HG03469 (cell line): ENCODE measurements at regions not wholly inside any gene's neighbourhood (a gene's known extent, or its start where the extent isn't known, plus 50 kb on each side); places are given as distances from the start of the nearest gene placed in this dataset.
"Not testable (repeated sequence)": the region's sequence is repeated elsewhere in the genome, so short reads cannot be mapped to it uniquely, and the experiment has no call there.

Source experiments
- ATAC-seq: cut with Tn5 transposase; IDR thresholded peaks from one replicate; pipeline ENCODE4 v1.9.1; 2021; ENCODE audit warnings: mild to moderate bottlenecking, moderate library complexity, moderate number of reproducible peaks; ENCODE audit not compliant: unreplicated experiment

DNA sequence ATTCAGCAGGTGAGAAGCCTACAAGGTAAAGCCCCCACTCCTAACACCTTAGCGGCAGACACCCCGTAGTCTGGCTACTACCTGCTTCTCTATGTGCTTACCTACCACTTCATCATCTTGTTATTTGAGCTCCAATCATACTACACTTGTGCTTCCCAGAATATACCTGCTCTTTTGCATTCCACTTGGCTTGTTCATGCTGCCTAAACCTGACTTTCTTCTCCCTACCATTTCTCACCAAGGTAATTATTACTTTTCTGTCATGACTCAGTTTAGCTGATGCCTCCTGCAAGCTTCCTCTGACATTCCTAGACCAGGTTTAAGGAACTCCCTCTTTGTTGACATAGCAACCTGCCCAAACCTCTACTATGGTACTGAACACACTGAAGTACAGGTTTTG, 495.6 kb upstream of the C1orf87 start:
- no peak for ATAC-seq

DNA sequence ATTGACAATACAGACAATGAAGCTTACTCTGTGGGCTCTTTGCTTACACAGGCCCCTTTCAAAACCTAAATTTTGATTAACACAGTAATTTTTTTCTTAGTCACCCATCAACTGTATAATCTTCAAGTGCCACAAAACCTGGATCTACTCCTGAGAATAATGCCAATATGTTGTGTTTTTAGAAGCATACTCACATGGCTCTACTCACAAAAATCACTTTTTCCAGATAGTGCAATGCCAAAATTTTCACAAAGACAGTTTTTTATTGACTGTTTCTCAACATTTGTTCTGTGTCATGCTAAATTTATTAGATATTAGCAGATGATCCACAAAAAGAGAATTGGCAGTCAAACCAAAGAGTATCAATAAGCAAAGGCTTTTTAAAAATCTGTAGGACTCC, 493.7 kb upstream of the C1orf87 start:
- no peak for ATAC-seq

DNA sequence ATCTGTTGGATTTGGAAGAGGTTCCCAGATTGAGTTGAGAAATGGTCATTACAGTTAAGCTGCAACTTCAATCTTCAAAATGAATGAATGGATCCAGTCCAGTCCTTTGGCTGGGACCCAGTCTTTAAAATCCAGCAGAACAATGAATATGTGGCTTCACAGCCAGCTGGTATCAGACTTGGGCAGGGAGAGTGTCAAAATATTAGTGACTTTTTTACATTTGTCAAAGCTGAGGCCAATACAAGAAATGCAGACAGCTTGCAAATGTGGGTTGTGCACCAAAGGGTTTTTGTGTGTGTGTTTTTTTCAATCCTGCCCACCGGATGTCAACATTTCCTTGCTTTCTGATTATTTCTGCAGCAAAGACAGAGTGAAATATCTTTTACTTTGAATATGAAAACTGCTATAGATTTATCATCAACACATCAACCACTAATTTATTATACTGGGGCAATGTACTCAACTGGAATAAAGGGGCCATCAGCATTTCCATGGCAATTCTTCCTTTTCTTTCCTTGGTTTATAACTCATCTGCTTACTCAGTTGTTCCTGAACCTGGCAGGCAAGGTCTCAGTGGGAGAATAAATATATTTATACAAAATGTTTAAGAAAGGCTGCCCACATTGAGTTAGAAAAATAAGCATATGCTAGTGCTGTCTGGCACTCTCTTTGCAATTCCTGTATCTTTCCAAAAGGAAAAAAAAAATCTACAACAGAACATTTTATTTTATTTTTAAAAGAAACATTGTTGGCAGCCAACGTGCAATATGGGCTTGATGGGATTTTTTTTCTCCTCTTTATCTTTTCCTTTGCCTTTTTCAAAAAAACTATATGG, 491.6 kb upstream of the C1orf87 start:
- ATAC-seq = no peak

DNA sequence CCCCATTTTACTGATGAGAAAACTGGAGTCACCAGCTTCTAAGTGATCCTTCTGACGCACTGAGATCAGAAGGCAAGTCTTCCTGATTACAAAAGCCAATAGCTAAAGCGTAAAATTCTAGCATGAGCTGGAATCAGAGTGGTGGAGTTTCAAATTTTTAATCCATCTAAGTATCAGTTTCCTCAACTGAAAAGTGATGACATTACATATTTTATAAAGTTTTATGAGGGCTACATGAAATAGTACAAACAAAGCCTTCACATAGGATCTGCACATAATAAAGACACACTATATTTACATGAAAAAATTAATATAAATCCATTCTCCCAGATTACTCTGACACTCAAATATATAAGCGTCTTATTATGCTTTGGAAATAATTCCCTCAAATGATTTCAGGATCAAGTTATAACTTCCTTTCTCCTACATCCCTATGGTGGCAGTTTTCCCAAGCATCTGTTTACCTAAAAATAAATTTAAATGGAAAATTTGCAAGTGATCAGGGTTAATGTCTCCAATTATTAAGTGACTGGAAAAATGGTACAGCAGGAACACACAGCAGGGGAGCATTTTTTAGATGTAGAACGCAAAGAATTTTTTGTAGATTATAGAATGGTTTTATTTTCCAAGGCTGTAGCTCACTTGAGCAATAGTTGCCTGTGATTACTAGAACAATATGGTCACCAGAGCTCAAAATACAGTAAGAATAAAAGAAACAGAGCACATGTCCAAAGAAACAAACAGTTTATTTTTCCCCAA, 490.4 kb upstream of the C1orf87 start:
- no peak for ATAC-seq

DNA sequence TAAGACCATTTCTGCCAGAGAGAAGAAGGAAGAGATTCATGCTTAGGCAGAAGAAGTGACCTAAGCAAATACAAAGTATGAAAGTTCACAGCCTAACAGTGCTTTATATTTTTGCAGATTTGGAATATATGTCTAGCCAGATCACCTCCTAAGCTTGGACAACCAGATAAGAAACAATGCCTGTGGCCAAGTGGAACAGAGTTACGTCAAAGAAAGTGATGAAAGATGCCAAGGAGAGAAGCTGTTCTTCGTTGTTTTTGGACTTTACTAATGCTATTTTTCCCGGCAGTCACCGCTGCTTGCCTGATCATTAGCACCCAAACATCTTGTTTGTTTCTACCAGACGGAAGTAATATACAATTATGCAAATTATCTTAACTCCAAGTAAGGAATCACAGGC, 489.2 kb upstream of the C1orf87 start:
- no peak for ATAC-seq

DNA sequence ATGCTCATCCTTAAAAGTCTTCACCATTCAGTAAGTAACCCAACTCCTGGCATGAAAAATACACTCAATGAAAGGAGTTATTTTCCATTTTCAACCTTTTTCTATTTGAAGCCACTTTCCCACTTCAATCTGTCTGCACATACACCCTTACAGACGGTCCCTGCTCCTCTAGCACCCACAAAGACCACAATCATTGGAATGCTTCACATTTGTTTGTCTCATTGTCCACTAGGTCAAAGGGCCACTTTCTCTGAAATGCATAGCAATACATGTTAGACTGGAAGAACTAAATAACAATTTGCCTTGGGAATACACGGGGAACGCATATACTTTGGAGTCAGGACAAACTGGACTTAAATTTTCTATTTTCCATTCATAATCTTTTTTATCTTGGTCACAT, 487.1 kb upstream of the C1orf87 start:
- ATAC-seq = no peak

DNA sequence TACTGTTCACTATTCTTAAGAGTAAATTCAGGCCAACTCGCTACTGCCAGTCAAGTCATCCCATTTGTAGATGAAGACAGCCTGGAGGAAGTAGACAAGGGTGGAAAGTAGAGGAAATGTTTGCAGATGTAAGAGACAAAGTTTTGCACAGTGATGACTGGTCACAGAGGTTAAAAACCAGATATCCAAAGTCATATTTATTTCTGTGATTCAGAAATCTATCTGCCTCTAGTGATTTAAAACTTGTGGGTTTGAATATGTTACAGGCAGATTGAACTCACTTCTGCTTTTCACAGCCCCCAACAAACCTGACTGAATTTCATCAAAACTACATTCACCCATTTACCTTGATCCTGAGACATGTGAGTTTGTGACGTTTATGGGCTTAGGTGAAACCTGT, 484.7 kb upstream of the C1orf87 start:
- ATAC-seq = no peak

DNA sequence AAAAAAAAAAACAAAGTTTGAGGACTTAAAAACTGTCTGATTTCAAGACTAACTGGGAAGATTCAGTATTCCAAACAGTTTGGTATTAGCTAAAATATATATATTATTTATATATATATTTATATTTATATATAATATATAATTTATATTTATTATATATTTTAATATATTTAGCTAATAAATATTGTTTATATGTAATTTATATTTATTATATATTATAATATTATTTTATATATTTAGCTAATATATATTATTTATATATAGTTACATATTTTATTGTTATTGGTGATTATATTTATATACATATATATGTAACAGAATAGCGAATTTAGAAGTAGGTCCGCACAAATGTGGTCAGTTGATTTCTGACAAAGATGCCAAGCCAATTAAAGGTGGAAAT, 480.2 kb upstream of the C1orf87 start:
- no peak for ATAC-seq

DNA sequence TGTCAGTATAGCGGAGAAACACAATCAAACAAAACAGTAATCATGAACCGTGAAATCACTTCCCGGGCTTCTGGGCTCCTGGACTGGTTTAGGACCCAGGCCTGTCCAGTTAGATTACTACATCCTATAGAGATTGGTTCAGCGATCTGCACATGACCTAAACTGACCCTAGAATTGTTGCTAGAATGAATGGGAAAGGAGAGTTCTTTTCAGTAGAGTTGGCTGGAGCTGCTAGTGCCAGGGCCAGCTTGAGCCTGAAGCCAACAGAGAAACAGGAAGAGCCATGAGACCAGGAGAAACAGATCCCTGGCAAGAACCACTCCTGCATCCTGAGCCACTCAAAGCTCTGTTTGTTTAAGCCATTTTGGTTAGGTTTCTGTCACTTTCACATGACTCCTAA, 474.3 kb upstream of the C1orf87 start:
- ATAC-seq = no peak

DNA sequence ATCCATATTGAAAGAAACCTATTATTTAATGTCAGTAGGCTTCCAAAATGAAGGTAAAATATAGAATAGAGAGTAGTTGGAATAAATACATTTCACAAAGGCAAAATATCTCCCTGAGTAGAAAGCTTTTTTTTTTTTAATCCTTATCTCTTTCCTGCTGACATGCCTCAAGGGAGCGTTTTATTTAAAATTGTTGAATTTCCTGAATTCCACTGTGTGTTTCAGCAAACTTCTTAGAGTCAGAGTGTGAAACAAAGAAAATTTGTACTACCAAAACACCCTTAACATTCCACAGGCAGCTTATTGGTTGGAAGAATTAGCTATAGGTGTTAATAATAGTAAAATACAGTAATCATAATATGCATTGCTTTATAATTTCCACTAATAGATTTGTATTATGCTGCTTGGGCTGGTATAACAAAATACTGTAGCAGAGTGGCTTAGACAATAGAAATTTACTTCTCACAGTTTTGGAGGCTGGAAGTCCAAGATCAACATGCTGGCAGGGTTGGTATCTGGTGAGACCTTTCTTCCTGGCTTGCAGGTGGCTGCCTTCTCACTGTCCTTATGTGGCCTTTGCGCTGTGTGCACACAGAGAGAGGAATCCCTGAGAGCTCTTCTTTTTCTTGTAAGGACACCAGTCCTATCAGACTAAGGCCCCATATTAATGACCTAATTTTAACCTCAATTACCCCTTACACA, 468.4 kb upstream of the C1orf87 start:
- ATAC-seq = no peak

DNA sequence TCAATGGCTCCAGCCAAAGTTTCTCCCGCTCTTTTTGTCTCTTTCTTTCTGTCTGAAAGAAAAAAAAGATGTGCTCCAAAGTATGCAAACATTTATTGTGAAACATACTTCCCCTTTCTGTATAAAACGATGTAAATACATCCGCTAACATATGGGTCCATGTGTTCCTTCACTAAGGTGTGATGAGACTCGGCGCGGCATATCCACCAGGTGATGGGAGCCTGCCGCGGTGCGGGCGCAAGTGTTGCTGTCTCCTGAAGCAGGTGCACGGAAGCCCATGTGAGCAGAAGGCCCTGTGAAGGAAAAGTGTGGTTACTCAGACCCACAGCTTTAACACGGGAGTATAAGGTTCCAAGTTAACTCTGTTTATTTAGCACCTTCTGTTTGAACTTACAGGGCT, 466.6 kb upstream of the C1orf87 start:
- no peak for ATAC-seq

DNA sequence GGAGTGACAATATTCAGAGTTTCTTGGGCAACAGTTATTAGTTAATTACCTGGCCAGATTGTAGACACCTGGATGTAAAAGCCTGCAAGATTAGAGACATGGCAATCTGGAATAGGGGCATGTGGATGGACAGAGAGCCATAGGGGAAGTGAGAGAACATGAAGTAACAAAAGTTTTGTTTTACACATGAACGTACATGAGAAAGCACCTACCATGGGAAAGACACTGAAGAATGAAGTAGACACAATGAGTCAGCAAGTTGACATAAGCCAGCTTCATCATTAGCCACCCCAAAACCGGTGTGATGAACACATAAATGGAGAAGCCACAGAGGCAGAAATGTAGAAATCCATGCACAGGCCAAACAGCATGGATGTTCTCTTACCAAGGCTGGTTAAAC, 462.1 kb upstream of the C1orf87 start:
- ATAC-seq = no peak

DNA sequence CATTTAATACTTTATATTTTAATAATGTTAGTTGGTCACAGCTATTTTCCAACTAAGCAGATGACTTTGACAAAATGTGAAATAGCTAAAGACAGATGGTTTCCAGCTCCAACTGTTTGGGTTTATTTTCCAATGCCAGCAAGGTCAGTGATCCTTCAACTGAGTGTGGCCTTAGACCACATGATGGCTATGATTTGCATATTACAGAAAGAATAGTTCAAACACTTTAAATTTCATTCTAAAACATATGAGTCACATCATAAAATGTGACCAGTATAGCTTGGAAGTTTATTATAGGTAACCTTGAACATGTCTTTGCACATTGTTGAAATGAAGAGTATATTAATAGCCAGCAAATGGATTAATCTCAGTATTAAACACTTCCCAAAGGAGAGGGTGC, 454.0 kb upstream of the C1orf87 start:
- no peak for ATAC-seq

DNA sequence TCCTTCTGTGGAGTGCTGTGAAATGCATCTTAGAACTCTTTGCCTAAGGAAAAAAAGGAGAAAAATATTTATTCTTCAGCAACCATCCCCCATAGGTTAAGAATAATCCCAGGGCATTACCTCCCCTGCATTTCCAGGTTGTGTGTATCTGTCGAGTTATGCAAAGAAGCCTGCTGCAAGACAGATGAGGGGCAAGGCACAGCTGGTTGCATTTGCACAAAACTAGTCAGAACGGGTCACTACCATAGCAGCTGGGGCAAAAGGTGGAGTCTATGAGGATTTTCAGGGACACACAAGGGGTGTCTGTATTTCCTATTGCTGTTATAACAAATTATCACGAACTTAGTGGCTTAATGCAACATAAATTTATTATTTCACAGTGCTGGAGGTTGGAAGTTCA, 443.4 kb upstream of the C1orf87 start:
- ATAC-seq = no peak

DNA sequence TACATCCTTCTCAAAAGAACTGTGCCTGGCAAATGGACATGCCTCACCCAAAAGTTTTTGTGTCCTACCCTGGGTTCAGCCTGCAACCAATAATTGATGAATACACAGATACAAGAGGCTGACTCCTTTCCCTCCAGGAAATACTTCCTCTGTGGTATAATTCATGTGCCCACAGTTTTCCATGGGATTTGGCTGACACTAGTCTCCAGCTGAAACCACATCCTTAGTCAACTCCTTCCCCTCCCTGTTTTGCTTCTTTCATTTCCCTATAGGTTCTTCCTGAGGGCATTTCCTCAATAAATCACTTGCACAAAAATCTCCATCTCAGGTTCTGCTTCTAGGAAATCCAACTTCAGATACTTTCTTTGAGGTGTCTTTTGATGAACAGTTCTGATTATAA, 436.6 kb upstream of the C1orf87 start:
- no peak for ATAC-seq

DNA sequence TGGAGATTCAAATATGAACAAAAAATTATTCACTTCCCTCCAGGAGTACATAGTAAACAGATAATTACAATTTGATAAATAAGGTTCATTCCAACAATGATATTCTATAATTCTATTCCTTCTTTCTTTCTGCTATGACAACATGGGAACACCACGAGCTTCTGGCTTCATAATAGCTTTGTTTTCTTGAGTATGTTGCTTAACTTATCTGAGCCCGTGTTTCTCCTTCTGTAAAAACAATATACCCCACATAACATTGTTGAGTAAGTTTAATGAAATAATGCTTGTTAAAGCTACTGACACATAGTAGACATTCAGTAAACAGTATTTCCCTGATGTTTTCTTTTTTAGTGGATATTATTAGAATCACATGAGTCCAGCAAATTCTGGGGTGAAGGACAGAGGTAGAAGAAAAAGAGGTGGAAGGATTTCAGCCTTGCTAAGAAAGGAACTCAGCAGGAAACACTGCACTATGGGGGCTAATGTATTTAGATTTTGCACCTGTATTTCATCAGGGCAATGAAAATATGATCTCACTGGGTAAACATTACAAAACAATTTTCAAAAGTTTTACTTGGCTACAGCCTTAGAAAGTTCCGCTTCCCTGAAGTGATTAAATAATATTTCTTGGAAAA, 430.8 kb upstream of the C1orf87 start:
- ATAC-seq = no peak

DNA sequence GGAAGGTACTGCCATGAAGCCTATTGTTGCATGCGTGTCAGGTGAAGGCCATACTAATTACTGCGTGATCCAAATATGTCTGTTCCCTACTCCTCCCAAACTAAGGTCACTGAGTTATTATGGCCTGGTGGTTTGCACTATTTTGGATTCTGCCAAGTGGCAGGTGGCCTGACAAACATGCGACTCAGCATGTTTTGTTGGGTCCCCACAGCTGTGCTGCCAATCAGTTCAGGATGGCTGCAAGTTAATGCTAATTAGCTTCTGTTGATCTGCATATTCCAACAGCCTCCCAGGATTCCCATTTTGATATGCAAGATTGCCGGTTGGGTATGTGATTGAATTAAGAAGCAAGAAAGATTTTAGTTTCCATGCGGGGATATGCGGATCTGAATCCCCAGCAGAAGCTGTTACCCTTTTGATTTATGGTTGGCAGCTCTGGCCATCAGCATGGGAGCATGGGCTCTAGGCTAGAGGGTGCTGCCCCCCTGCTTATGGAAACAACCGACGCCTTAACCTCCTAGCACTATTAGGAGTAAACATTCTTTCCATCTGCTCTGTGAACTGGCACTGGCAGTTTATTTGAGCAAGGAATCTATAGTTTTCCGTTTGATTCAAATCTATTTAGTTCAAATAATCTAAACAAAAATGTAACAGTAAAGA, 429.8 kb upstream of the C1orf87 start:
- no peak for ATAC-seq

DNA sequence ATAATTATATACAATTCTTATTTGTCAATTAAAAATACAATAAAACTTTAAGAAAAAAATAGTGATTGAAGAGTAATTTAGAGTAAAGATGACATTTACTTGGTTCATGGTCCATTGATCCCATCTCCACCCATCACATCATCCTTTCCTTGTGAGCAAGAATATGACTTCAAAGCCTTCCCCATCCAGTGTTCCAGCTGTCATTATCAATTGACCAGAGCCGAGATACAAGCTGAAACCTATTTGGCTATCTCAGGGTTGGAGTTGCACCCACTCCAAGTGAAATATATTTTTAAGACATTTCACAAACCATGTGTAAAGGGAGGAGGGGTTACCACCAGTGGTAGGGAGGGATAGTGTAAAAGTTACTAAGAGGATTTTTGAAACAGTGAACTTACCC, 428.9 kb upstream of the C1orf87 start:
- ATAC-seq = no peak

DNA sequence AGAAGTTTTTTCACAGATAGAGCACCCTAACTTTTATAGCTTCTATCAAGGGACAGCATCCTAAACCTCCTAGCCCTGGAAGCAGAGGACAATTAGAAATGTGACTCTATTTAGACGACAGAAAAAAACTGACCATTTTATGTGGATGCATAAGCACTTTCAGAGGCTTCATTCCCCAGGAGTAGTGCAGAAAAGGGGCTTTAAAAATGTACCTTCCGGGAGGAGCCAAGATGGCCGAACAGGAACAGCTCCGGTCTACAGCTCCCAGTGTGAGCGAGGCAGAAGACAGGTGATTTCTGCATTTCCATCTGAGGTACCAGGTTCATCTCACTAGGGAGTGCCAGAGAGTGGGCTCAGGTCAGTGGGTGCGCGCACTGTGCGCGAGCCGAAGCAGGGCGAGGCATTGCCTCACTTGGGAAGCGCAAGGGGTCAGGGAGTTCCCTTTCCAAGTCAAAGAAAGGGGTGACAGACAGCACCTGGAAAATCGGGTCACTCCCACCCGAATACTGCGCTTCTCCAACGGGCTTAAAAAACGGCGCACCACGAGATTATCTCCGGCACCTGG, 416.4 kb upstream of the C1orf87 start:
- not testable (repeated sequence) for ATAC-seq

DNA sequence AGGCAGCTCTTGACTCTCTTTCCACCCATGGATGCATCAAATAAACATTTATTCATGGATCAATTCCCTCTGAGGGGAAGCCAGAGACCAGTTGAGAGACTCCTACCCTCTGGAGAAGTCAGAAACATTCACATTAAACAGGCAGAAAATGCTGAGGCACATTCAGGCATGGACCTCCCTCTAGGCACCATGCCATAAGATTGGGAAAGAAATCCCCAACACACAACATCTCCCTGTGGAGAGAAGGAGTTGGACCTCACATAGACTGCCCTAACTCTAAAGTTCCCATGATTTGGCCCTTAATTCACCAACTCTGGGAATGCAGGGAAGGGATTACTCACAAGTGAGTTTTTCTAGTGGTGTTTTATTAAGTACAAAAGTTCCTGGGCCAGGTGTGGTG, 415.3 kb upstream of the C1orf87 start:
- no peak for ATAC-seq
